ENCODE measurements at regions not wholly inside any gene's neighbourhood (a gene's known extent, or its start where the extent isn't known, plus 50 kb on each side); places are given as distances from the start of the nearest gene placed in this dataset.
A peak's percentile ranks its signal among the peaks of the same experiment; 100 is the strongest.

- Histone ChIP-seq H3K9ac (ENCODE audit: low read depth, low read length) (0 out of 2 replicates have a peak overlapping the region, but pooled peaks have one; percentile 38), H3K27ac (ENCODE audit: low read length) (peak overlapping the region; percentile 83), H3K4me3 (ENCODE audit: low read depth in 1 of 2, low read length in 2 of 2) (no peak overlapping the region), H2AFZ (ENCODE audit: low read depth, low read length) (no peak overlapping the region), H3K36me3 (ENCODE audit: insufficient read depth, low read length) (no peaks in the 10 kb centered on the region), H3K27me3 (ENCODE audit: insufficient read depth, low read length, poor library complexity) (no peaks in the 10 kb centered on the region), H3K9me3 (ENCODE audit: insufficient read depth, low read length, severe bottlenecking) (no peaks in the 10 kb centered on the region), H4K20me1 (ENCODE audit: insufficient read depth, low read length) (no peaks in the 10 kb centered on the region), H3K79me2 (ENCODE audit: insufficient read depth, low read length) (no peaks in the 10 kb centered on the region), H3K4me2 (ENCODE audit: insufficient read depth, low read length) (peak overlapping the region; percentile 45; the same call in 1 of the 2 replicates), H3K4me1 (ENCODE audit: insufficient read depth, low read length) (peaks cover 40% of the 10 kb centered on the region)
- DNase-seq (no peak), ATAC-seq (ENCODE audit: insufficient read depth, low read depth) (no peak)
- no peak for TF ChIP-seq EZH2 (IDR thresholded peaks at IDR 0.05; ENCODE audit: borderline replicate concordance, low read depth, low read length, severe bottlenecking)
- TF ChIP-seq CTCF (IDR thresholded peaks at IDR 0.05; ENCODE audit: borderline replicate concordance, extremely low read depth, low read length, poor library complexity, severe bottlenecking): no peak
Measured at GRCh38 chr1:108050158-108050557, 85.2 kb upstream of the VAV3 start.

GRCh38 chr1:108049178-108049819, 84.3 kb upstream of the VAV3 start:
- Histone ChIP-seq H3K27me3 (ENCODE audit: insufficient read depth, low read length, poor library complexity) (no peaks in the 10 kb centered on the region), H3K4me1 (ENCODE audit: insufficient read depth, low read length) (peaks cover 47% of the 10 kb centered on the region), H3K9ac (ENCODE audit: low read depth, low read length) (no peak overlapping the region), H3K9me3 (ENCODE audit: insufficient read depth, low read length, severe bottlenecking) (no peaks in the 10 kb centered on the region), H3K4me3 (ENCODE audit: low read depth in 1 of 2, low read length in 2 of 2) (no peak overlapping the region), H3K4me2 (ENCODE audit: insufficient read depth, low read length) (no peak overlapping the region), H3K79me2 (ENCODE audit: insufficient read depth, low read length) (no peaks in the 10 kb centered on the region), H3K36me3 (ENCODE audit: insufficient read depth, low read length) (no peaks in the 10 kb centered on the region), H2AFZ (ENCODE audit: low read depth, low read length) (no peak overlapping the region), H4K20me1 (ENCODE audit: insufficient read depth, low read length) (no peaks in the 10 kb centered on the region), H3K27ac (ENCODE audit: low read length) (peak overlapping the region; percentile 37; the same call in 1 of the 2 replicates)
- peak; percentile 58 for ATAC-seq (ENCODE audit: insufficient read depth, low read depth)
- TF ChIP-seq EZH2 (IDR thresholded peaks at IDR 0.05; ENCODE audit: borderline replicate concordance, low read depth, low read length, severe bottlenecking) (no peak), CTCF (IDR thresholded peaks at IDR 0.05; ENCODE audit: borderline replicate concordance, extremely low read depth, low read length, poor library complexity, severe bottlenecking) (peak; percentile 73)
- peak; percentile 62 for DNase-seq

GRCh38 chr1:108048301-108049177, 83.6 kb upstream of the VAV3 start:
- H4K20me1 ChIP-seq (ENCODE audit: insufficient read depth, low read length): no peaks in the 10 kb centered on the region
- no peak for ATAC-seq (ENCODE audit: insufficient read depth, low read depth)
- no peaks in the 10 kb centered on the region for H3K36me3 ChIP-seq (ENCODE audit: insufficient read depth, low read length)
- H3K27me3 ChIP-seq (ENCODE audit: insufficient read depth, low read length, poor library complexity): no peaks in the 10 kb centered on the region
- H3K4me1 ChIP-seq (ENCODE audit: insufficient read depth, low read length): peaks cover 55% of the 10 kb centered on the region
- TF ChIP-seq CTCF (IDR thresholded peaks at IDR 0.05; ENCODE audit: borderline replicate concordance, extremely low read depth, low read length, poor library complexity, severe bottlenecking) (no peak), EZH2 (IDR thresholded peaks at IDR 0.05; ENCODE audit: borderline replicate concordance, low read depth, low read length, severe bottlenecking) (no peak)
- H2AFZ ChIP-seq (ENCODE audit: low read depth, low read length): no peak overlapping the region
- H3K4me2 ChIP-seq (ENCODE audit: insufficient read depth, low read length): no peak overlapping the region
- H3K9me3 ChIP-seq (ENCODE audit: insufficient read depth, low read length, severe bottlenecking): no peaks in the 10 kb centered on the region
- no peak overlapping the region for H3K9ac ChIP-seq (ENCODE audit: low read depth, low read length)
- H3K79me2 ChIP-seq (ENCODE audit: insufficient read depth, low read length): no peaks in the 10 kb centered on the region
- no peak for DNase-seq
- no peak overlapping the region for H3K4me3 ChIP-seq (ENCODE audit: low read depth in 1 of 2, low read length in 2 of 2)
- no peak overlapping the region for H3K27ac ChIP-seq (ENCODE audit: low read length)

All from DND-41 (cell line).